HG02759 (cell line): ENCODE measurements at regions not wholly inside any gene's neighbourhood (a gene's known extent, or its start where the extent isn't known, plus 50 kb on each side); places are given as distances from the start of the nearest gene placed in this dataset.
"Not testable (repeated sequence)": the region's sequence is repeated elsewhere in the genome, so short reads cannot be mapped to it uniquely, and the experiment has no call there.

Experiments used
- ATAC-seq: cut with Tn5 transposase; IDR thresholded peaks from one replicate; pipeline ENCODE4 v1.9.1; 2021; ENCODE audit warnings: mild to moderate bottlenecking, moderate library complexity; ENCODE audit not compliant: unreplicated experiment

DNA sequence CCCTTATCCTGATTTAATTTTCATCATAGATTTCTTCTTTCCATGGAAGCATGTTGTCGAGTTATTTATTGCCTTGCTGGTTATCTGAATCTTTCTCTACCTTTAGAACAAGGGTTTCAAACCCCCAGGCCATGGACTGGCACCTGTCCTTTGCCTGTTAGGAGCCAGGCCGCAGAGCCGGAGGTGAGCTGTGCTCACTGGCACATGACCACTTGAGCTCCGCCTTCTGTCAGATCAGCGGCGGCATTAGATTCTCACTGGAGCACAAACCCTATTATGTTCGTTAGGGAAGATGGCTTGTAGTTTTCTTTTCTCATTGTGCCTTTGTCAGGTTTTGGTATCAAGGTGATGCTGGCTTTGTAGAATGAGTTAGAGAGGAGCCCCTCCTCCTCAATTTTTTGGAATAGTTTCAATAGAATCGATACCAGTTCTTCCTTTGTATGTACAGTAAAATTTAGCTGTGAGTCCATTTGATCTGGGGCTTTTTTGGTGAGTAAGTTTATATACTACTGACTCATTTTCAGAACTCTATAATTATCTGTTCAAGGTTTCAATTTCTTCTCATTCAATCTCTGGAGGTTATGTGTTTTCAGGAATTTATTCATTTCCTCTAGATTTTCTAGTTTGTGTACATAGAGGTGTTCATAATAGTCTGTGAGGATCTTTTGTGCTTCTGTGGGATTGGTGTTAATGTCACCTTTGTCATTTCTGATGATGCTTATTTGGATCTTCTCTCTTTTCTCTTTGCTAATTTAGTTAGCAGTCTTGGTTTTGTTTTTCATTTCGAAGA, 668.0 kb upstream of the FAM98A start:
- peak; percentile 85 for ATAC-seq

- no peak for ATAC-seq
Observed at GRCh38 chr2:34261701-34262100, 662.6 kb upstream of the FAM98A start.

DNA sequence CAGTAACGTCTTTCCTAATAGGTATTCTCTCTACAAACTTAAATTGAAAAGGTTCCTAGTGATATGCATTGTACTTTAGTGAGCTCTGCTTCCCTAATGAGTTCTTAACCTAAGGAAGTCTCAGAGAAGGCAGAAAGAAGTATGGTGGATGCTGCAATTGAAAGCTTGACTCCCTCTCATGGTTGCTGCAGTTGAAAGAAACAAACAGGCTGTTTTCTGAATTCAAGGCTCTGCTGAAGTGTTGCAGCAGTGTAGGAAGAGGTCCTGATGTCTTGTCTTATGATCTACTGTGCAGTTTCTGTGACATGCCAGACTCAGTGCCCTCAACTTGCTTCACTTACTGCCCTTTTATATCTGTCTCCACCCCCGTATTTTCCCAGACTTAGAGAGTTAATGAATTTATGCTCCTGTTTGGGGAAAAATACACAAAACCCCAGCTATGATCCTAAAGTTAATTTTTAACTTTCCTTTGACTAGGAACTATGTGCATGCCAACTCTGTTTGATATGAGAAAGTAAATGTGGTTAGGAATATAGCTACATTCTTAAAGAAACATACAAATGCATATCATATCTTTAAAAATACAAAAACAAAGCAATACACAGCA, 655.3 kb upstream of the FAM98A start:
- ATAC-seq, result no peak

DNA sequence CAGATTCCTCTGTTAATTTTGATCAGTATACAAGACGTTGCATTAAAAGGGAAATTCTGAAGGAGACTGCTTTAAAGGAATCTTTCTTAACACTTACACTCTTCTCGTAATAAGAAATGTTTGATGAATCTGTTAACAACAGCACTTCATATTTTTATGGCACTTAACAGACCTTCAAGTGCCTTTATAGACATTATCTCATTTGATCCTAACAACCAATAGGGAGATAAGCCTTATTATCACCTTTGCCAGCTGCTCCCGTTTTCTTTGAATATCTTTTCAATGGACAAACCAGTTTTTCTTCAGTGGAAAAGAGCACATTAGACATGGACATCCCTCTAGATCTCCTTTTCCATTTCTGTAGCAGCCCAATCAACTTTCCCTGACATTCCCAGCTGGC, 653.0 kb upstream of the FAM98A start:
- ATAC-seq, result no peak

- ATAC-seq, result no peak
Observed at GRCh38 chr2:34251578-34251977, 652.5 kb upstream of the FAM98A start.

- ATAC-seq, result no peak
Observed at GRCh38 chr2:34244195-34244594, 645.1 kb upstream of the FAM98A start.

GRCh38 chr2:34242763-34243123, 643.6 kb upstream of the FAM98A start:
- ATAC-seq, result no peak

DNA sequence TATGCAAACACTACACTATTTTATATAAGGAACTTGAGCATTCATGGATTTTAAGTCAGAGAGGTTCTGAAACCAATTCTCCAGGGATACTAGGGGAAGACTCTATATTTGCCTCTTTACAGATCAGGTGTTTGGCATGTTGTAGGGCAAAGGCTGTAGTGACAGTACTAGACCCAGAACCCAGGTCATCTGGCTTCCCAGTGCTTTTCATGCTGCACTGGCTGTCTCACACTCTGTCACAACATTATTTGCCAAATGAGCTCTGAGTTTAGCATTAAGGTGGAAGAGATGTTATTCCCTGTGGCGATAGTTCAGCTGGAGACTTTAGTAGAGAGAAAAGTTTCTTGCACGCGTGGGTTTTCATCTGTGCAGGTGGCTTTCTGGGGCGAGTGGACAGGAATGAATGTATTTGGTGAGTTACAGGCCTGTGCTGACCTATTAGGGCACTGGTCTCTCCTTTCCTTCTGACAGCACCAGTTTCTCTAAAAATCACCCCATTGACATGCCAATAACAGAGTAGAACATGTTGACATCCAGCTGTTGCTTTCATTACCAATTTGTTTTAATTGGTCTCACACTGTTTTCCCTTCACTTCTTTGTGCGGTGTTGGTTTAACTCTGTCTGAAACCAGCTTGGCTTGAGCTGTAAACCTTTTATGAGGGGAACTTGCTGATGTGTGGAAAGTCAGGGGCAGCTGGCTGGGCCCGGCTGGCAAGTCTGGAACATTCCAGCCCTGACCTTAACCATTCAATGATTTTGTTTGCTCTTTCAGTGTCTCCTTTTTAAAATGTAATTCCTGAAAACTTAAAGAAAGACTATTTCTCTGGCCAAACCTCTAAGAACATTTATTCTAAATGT, 643.0 kb upstream of the FAM98A start:
- ATAC-seq, result no peak

- no peak for ATAC-seq
Observed at GRCh38 chr2:34239511-34239910, 640.4 kb upstream of the FAM98A start.

- ATAC-seq, result no peak
Observed at GRCh38 chr2:34234823-34235222, 635.7 kb upstream of the FAM98A start.

- no peak for ATAC-seq
Observed at GRCh38 chr2:34229998-34230397, 630.9 kb upstream of the FAM98A start.

GRCh38 chr2:34215174-34215573, 616.1 kb upstream of the FAM98A start:
- no peak for ATAC-seq

DNA sequence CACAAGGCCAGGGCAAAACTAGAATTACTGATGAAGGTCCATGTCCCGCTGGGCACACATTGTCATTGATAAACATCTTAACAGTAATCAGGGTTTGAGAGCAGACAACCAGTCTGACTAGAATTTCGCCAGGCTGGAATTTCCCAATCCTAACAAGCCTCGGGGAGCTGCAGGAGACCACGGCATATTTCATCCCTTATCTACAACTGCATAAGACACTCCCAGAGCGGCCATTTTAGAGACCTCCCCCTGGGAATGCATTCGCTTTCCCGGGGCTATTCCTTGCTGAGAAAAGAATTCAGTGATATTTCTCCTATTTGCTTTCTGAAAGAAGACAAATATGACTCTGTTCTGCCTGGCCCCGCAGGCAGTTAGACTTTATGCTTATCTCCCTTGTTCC, 611.3 kb upstream of the FAM98A start:
- not testable (repeated sequence) for ATAC-seq

- ATAC-seq, result no peak
Observed at GRCh38 chr2:34204560-34204959, 605.5 kb upstream of the FAM98A start.

- no peak for ATAC-seq
Observed at GRCh38 chr2:34201099-34201498, 602.0 kb upstream of the FAM98A start.

- ATAC-seq, result no peak
Observed at GRCh38 chr2:34199971-34200370, 600.9 kb upstream of the FAM98A start.

DNA sequence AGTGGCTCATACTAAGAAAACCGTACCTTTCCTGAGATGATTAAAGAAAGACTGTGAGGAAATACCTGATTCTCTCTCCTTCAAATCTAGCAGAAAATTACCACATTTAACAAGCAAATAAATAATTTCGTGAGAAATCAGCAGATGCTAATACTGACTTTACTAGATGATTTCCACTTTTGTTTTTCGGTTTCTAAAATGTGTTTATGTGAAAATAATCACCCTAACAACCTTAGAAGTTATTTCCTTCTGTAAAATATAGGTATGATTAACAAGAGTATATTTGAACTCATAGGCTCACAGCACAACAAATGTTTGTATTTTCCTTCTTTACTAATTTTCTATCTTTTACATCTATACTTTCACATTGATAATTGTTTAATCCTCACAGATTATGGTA, 594.1 kb upstream of the FAM98A start:
- ATAC-seq, result no peak

DNA sequence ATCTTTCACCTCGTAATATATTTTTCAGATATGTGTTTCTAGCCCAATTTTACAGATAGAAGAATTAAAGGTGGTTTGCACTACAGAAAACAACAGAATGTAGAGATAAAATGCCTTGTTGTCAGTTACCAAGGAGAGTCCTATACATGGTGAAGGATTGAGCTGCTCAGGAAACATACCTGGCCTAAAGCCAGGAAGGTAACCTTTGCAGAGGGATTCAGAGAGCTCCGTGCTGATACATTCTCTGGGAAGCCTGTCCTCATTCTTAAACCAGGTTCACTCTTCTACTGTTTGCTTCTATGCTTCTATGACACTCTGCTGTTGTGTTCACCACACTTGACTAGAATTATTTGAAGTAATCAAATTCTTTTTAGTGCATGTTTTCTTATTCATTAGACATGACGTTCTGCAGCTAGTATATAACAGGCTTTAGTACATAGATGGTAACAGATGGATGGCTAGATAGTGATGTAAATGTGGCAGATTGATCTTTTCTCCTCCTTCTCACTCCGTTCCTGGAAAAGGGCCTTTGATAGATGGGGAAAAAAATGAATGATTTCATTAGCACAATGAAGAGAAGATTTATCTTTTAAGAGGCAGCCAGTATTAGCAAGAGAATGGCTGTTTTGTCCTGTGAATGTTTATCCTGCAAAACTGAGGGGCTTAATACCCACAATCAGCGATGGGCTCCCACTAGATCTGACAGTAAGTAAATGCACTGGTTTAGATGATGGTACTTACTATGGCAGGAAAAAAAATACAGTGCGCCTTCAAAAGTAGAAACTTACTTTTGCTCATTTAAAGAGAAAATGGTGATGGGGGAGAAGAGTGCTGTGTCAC, 589.6 kb upstream of the FAM98A start:
- no peak for ATAC-seq

GRCh38 chr2:34179511-34179910, 580.4 kb upstream of the FAM98A start:
- no peak for ATAC-seq

GRCh38 chr2:34178482-34178881, 579.4 kb upstream of the FAM98A start:
- ATAC-seq, result no peak

DNA sequence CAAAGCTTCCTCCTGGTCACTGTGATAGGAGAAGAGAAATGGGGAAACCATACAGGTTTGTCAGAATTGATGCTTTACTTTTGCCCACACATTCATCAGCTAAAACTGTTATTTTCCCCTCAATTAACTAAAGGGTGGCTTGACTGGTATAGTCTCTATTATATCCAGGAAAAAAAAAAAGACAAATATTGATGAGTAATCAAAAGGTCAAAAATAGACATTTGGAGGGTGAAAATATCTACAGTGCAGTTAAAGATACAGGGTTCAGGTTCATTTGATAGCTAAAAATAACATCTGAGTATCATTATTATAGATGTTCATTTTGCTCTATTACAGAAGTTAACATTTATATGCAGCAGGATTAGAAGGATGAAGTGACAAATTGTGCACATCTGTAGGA, 577.6 kb upstream of the FAM98A start:
- no peak for ATAC-seq
